Lower leg skin (tissue), 3 donors: ENCODE measurements at regions not wholly inside any gene's neighbourhood (a gene's known extent, or its start where the extent isn't known, plus 50 kb on each side); places are given as distances from the start of the nearest gene placed in this dataset.

Experiments used
- CTCF ChIP-seq, 3 donors: fragments of 450-650 bp; IDR thresholded peaks; one replicate each; pipeline ENCODE4 v1.5.1; 2016; ENCODE audit warnings: antibody characterized with exemption in 3 of 3, mild to moderate bottlenecking in 3 of 3, moderate library complexity in 2 of 3
- POLR2A ChIP-seq, 2 donors: fragments of 450-650 bp; IDR thresholded peaks; one replicate each; pipeline ENCODE4 v1.6.1; 2016 to 2017; ENCODE audit warnings: antibody characterized with exemption in 2 of 2, mild to moderate bottlenecking in 1 of 2, moderate library complexity in 1 of 2

- TF ChIP-seq CTCF (IDR thresholded peaks at IDR 0.05), result no peak
- TF ChIP-seq POLR2A (IDR thresholded peaks at IDR 0.05), result no peak
Observed at GRCh38 chr3:18747383-18747782, 322.2 kb upstream of the SATB1 start.
